Rectal smooth muscle tissue (tissue), 1 donor: ENCODE measurements at regions not wholly inside any gene's neighbourhood (a gene's known extent, or its start where the extent isn't known, plus 50 kb on each side); places are given as distances from the start of the nearest gene placed in this dataset.
A peak's percentile ranks its signal among the peaks of the same experiment; 100 is the strongest.
"Not testable (repeated sequence)": the region's sequence is repeated elsewhere in the genome, so short reads cannot be mapped to it uniquely, and the experiment has no call there.

Experiments
- H3K27ac ChIP-seq: one replicate; pipeline ENCODE4 v1.7.0; 2013; ENCODE audit warnings: low read depth, low read length, inconsistent platforms
- H3K27me3 ChIP-seq: one replicate; pipeline ENCODE4 v1.7.0; 2013; ENCODE audit warnings: low read length; ENCODE audit not compliant: control insufficient read depth, insufficient read depth
- H3K36me3 ChIP-seq: one replicate; pipeline ENCODE4 v1.7.0; 2013; ENCODE audit warnings: low read length; ENCODE audit not compliant: control insufficient read depth, insufficient read depth
- H3K4me1 ChIP-seq: one replicate; pipeline ENCODE4 v1.7.0; 2013; ENCODE audit warnings: low read length; ENCODE audit not compliant: control insufficient read depth, insufficient read depth
- H3K4me3 ChIP-seq: one replicate; pipeline ENCODE4 v1.7.0; 2013; ENCODE audit warnings: low read length
- H3K9ac ChIP-seq: one replicate; pipeline ENCODE4 v1.7.0; 2013; ENCODE audit warnings: low read length

DNA sequence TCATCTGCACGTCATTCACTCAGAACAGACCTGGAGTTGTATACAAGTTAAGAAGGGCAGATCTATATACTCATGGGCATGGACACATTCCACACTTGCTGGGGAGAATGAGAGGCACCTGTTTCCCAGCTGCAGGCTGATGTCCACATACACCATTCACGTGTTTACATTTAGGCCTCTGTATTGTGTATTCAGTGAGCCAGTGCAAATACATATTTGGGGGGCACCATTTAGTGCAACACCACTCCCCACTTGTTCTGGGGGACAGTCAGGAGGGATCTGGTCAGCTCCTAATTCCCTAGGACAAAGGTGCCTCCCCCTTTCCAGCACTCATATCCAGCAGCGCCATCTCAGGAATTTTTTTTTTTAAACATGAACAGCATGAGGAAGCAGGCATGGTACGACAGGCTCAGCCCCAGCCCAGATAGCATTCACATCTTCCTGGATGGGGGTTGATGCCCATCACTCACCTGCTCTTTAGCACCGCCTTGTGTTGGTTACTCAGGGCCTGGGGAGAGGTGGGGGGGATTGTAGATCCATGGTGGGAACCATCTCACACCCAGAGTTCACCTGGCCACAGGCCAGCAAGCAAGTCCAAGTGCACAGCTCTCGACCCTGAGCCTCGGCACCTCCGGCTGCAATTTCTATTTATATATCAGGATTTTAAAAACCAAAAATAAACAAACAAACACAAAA, 56.9 kb upstream of the ZNF254 start:
- Histone ChIP-seq H3K9ac (no peak overlapping the region), H3K36me3 (no peaks in the 10 kb centered on the region), H3K4me3 (no peak overlapping the region), H3K27me3 (no peaks in the 10 kb centered on the region), H3K4me1 (peaks cover 4% of the 10 kb centered on the region), H3K27ac (no peak overlapping the region)

DNA sequence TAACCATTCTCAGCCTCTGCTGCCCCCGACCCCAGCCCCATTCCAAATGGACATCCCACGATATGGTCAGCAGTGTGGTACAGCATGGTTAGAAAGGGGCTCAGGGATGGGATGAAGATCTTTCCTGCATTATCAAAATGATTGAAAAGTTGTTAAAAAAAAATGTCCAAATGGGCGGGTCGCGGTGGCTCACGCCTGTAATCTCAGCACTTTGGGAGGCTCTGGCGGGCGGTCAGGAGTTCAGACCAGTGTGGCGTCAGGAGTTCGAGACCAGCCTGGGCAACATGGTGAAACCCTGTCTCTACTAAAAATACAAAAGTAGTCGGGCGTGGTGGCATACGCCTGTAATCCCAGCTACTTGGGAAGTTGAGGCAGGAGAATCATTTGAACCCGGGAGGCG, 54.3 kb upstream of the ZNF254 start:
- Histone ChIP-seq H3K27ac (peak overlapping the region; percentile 91), H3K4me3 (no peak overlapping the region), H3K4me1 (peaks cover 4% of the 10 kb centered on the region), H3K9ac (no peak overlapping the region), H3K27me3 (no peaks in the 10 kb centered on the region), H3K36me3 (peaks cover 6% of the 10 kb centered on the region)

DNA sequence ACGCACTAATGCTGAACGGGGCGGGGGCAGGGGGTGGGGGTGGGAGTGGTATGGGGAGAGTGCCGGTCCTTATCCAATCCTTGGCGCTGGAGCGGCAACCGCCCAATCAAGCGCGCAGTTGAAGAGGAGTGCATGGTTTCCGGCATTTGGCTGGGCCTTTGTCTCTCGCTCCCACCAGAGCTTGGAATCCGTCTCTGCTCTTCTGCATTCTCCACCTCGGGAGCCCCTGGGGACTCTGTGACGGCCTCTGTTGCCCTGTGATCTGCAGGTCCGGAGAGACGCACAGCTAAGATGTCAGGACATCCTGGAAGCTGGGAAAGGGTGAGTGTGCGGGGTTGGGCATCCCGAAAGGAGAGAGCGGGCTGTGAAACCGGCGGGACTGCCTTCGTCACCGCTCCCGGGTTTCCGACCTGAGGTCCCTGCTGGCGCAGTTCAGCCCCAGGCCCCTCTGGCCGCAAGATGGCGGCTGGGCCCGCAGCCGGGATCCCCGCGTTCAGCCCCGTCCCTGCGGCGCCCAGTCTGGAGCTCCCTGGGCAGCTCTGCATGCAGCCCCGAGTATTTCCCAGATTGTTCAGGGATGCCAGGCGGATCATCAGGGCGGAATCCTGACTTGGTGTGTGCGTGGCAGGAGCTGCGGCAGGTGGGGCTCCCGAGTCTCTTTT, 53.6 kb upstream of the ZNF254 start:
- no peaks in the 10 kb centered on the region for H3K27me3 ChIP-seq
- H3K4me1 ChIP-seq, result peaks cover 4% of the 10 kb centered on the region
- H3K27ac ChIP-seq, result peak overlapping the region; percentile 91
- H3K36me3 ChIP-seq, result peaks cover 6% of the 10 kb centered on the region
- H3K4me3 ChIP-seq, result peak overlapping the region; percentile 77
- peak overlapping the region; percentile 92 for H3K9ac ChIP-seq

DNA sequence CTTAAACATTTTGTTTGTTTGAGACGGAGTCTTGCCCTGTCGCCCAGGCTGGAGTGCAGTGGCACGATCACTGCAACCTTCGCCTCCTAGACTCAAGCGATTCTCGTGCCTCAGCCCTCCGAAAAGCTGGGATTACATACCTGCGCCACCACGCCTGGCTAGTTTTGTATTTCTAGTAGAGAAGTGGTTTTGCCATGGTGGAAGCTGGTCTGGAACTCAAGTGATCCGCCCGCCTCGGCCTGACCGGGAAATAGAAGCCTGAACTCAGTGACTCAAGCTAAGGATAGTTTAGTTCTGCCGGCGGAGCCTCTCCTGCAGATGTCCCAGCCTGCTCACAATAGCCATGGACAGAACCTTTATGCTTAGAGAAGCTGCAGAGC, 53.0 kb upstream of the ZNF254 start:
- Histone ChIP-seq H3K4me3 (peak overlapping the region; percentile 77), H3K36me3 (peaks cover 6% of the 10 kb centered on the region), H3K4me1 (peaks cover 4% of the 10 kb centered on the region), H3K27ac (peak overlapping the region; percentile 91), H3K9ac (peak overlapping the region; percentile 92), H3K27me3 (no peaks in the 10 kb centered on the region)

DNA sequence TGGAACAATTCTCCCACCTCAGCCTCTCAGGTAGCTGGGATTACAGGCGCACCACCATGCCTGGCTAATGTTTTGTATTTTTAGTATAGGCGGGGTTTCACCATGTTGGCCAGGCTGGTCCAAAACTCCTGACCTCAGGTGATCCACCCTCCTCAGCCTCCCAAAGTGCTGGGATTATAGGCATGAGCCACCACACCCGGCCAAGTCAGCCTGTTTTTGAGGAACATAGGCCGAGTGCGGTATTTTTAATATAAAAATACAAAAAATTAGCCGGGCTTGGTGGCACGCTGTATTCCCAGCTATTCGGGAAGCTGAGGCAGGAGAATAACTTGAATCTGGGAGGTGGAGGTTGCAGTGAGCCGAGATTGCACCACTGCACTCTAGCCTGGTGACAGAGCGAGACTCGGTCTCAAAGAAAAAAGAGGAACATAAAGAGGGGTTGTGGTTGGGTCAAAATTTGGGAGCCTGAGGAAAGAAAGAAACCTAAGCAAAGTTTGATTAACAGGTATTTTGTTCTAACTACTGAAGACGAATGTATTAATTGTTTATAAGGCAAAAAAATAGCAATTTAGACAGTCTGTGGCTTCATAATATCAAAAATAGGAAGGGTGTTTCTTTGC, 51.6 kb upstream of the ZNF254 start:
- not testable (repeated sequence) for H3K36me3 ChIP-seq, H3K27me3 ChIP-seq, H3K9ac ChIP-seq, H3K4me1 ChIP-seq, H3K27ac ChIP-seq
- peak overlapping the region; percentile 77 for H3K4me3 ChIP-seq
